ENCODE measurements at regions not wholly inside any gene's neighbourhood (a gene's known extent, or its start where the extent isn't known, plus 50 kb on each side); places are given as distances from the start of the nearest gene placed in this dataset.

DNA sequence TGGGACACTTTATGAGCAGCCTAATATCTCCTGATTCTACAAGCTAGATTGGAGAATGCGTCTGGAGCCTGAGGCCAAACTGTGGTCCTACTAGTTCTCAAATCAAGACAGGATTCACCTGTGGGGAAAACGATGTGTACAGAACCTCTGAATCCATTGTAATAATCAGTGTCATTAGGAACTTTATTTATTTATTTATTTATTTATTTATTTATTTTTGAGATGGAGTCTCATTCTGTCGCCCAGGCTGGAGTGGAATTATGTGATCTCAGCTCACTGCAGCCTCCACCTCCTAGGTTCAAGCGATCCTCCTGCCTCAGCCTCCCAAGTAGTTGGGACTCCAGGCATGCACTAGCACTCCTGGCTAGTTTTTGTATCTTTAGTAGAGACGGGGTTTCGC, 52.6 kb upstream of the KIF26B start (continued):
- TF ChIP-seq, protein P1, sequence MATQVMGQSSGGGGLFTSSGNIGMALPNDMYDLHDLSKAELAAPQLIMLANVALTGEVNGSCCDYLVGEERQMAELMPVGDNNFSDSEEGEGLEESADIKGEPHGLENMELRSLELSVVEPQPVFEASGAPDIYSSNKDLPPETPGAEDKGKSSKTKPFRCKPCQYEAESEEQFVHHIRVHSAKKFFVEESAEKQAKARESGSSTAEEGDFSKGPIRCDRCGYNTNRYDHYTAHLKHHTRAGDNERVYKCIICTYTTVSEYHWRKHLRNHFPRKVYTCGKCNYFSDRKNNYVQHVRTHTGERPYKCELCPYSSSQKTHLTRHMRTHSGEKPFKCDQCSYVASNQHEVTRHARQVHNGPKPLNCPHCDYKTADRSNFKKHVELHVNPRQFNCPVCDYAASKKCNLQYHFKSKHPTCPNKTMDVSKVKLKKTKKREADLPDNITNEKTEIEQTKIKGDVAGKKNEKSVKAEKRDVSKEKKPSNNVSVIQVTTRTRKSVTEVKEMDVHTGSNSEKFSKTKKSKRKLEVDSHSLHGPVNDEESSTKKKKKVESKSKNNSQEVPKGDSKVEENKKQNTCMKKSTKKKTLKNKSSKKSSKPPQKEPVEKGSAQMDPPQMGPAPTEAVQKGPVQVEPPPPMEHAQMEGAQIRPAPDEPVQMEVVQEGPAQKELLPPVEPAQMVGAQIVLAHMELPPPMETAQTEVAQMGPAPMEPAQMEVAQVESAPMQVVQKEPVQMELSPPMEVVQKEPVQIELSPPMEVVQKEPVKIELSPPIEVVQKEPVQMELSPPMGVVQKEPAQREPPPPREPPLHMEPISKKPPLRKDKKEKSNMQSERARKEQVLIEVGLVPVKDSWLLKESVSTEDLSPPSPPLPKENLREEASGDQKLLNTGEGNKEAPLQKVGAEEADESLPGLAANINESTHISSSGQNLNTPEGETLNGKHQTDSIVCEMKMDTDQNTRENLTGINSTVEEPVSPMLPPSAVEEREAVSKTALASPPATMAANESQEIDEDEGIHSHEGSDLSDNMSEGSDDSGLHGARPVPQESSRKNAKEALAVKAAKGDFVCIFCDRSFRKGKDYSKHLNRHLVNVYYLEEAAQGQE (tag by site-specific recombination; IDR thresholded peaks at IDR 0.05) = peak; percentile 45; the same call in 1 of the 2 replicates
- peak; percentile 87; the same call in 1 of the 2 replicates for TF ChIP-seq ZNF394 (tag by site-specific recombination; IDR thresholded peaks at IDR 0.05; ENCODE audit: borderline replicate concordance)
- peak; percentile 74; the same call in 1 of the 2 replicates for TF ChIP-seq ZNF560 (tag by site-specific recombination; IDR thresholded peaks at IDR 0.05; ENCODE audit: borderline replicate concordance)
- peak; percentile 41; the same call in 1 of the 2 replicates for TF ChIP-seq ZNF433 (tag by site-specific recombination; IDR thresholded peaks at IDR 0.05; ENCODE audit: low read depth)
- peak; percentile 43; the same call in 1 of the 2 replicates for TF ChIP-seq ZNF558 (tag by site-specific recombination; IDR thresholded peaks at IDR 0.05)
- 0 out of 2 replicates have a peak, but pooled peaks have one; percentile 19 for TF ChIP-seq SP3 (tag by site-specific recombination; IDR thresholded peaks at IDR 0.05)
- TF ChIP-seq ZNF664 (tag by site-specific recombination; IDR thresholded peaks at IDR 0.05) = peak; percentile 70
- peak; percentile 64 for TF ChIP-seq ZNF510 (tag by site-specific recombination; IDR thresholded peaks at IDR 0.05; ENCODE audit: insufficient replicate concordance)

DNA sequence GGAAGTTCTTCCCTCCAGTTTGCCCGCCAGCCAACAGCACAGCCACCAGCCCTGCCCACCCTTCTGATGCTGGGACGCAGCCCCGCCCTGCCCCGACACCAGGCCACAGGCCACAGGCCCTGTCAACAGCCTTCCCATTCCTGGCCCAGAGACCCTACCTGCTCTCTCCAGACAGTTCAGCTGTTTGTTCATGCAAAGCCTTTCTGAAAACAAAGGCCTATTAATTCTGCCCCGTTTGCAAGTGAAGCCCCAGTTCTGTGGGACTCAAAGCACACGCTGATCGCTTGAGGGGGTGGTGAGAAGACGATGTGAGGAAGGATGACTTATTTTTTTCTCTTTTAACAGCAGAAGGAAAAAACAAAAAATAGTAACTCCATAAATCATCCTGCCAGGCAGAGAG, 55.4 kb upstream of the KIF26B start:
- H3K36me3 ChIP-seq (ENCODE audit: control insufficient read depth in 2 of 2, insufficient read depth in 1 of 2, low read length in 2 of 2) = no peaks in the 10 kb centered on the region
- no peaks in the 10 kb centered on the region for H3K4me1 ChIP-seq (ENCODE audit: control insufficient read depth, insufficient read depth, low read length)
- no peaks in the 10 kb centered on the region for H3K9me3 ChIP-seq (ENCODE audit: control insufficient read depth, insufficient read depth, low read depth, low read length)
- H3K27ac ChIP-seq (ENCODE audit: extremely low read depth, low read depth, low read length) = no peak overlapping the region
- CTCF ChIA-PET = interaction anchor here (1.2 kb wide), 1 partner anchor 9 kb away, joined by 3 read pairs; no protein-coding TSS in a partner anchor
- POLR2A ChIA-PET = no interaction called here
- H3K4me3 ChIP-seq (ENCODE audit: low read depth, low read length) = no peak overlapping the region
- TF ChIP-seq ZNF426 (tag by site-specific recombination; IDR thresholded peaks at IDR 0.05) (no peak), ZNF221 (tag by site-specific recombination; IDR thresholded peaks at IDR 0.05; ENCODE audit: borderline replicate concordance) (no peak), ZNF211 (tag by site-specific recombination; IDR thresholded peaks at IDR 0.05; ENCODE audit: low read depth) (no peak), GLIS2 (tag by site-specific recombination; IDR thresholded peaks at IDR 0.05) (no peak), SP2 (tag by site-specific recombination; IDR thresholded peaks at IDR 0.05) (no peak), ZBTB17 (tag by site-specific recombination; IDR thresholded peaks at IDR 0.05) (no peak), ZNF423 (tag by site-specific recombination; IDR thresholded peaks at IDR 0.05) (no peak), ZNF658 (tag by site-specific recombination; IDR thresholded peaks at IDR 0.05) (no peak), OVOL3 (tag by site-specific recombination; IDR thresholded peaks at IDR 0.05) (no peak), ZNF311 (tag by site-specific recombination; IDR thresholded peaks at IDR 0.05; ENCODE audit: borderline replicate concordance) (no peak)
- TF ChIP-seq, protein P2, sequence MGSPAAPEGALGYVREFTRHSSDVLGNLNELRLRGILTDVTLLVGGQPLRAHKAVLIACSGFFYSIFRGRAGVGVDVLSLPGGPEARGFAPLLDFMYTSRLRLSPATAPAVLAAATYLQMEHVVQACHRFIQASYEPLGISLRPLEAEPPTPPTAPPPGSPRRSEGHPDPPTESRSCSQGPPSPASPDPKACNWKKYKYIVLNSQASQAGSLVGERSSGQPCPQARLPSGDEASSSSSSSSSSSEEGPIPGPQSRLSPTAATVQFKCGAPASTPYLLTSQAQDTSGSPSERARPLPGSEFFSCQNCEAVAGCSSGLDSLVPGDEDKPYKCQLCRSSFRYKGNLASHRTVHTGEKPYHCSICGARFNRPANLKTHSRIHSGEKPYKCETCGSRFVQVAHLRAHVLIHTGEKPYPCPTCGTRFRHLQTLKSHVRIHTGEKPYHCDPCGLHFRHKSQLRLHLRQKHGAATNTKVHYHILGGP (tag by site-specific recombination; IDR thresholded peaks at IDR 0.05) = no peak
- TF ChIP-seq, protein P3, sequence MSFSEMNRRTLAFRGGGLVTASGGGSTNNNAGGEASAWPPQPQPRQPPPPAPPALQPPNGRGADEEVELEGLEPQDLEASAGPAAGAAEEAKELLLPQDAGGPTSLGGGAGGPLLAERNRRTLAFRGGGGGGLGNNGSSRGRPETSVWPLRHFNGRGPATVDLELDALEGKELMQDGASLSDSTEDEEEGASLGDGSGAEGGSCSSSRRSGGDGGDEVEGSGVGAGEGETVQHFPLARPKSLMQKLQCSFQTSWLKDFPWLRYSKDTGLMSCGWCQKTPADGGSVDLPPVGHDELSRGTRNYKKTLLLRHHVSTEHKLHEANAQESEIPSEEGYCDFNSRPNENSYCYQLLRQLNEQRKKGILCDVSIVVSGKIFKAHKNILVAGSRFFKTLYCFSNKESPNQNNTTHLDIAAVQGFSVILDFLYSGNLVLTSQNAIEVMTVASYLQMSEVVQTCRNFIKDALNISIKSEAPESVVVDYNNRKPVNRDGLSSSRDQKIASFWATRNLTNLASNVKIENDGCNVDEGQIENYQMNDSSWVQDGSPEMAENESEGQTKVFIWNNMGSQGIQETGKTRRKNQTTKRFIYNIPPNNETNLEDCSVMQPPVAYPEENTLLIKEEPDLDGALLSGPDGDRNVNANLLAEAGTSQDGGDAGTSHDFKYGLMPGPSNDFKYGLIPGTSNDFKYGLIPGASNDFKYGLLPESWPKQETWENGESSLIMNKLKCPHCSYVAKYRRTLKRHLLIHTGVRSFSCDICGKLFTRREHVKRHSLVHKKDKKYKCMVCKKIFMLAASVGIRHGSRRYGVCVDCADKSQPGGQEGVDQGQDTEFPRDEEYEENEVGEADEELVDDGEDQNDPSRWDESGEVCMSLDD (tag by site-specific recombination; IDR thresholded peaks at IDR 0.05) = no peak
- TF ChIP-seq, protein P4, sequence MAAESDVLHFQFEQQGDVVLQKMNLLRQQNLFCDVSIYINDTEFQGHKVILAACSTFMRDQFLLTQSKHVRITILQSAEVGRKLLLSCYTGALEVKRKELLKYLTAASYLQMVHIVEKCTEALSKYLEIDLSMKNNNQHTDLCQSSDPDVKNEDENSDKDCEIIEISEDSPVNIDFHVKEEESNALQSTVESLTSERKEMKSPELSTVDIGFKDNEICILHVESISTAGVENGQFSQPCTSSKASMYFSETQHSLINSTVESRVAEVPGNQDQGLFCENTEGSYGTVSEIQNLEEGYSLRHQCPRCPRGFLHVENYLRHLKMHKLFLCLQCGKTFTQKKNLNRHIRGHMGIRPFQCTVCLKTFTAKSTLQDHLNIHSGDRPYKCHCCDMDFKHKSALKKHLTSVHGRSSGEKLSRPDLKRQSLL (tag by site-specific recombination; IDR thresholded peaks at IDR 0.05) = no peak
- TF ChIP-seq, protein P5, sequence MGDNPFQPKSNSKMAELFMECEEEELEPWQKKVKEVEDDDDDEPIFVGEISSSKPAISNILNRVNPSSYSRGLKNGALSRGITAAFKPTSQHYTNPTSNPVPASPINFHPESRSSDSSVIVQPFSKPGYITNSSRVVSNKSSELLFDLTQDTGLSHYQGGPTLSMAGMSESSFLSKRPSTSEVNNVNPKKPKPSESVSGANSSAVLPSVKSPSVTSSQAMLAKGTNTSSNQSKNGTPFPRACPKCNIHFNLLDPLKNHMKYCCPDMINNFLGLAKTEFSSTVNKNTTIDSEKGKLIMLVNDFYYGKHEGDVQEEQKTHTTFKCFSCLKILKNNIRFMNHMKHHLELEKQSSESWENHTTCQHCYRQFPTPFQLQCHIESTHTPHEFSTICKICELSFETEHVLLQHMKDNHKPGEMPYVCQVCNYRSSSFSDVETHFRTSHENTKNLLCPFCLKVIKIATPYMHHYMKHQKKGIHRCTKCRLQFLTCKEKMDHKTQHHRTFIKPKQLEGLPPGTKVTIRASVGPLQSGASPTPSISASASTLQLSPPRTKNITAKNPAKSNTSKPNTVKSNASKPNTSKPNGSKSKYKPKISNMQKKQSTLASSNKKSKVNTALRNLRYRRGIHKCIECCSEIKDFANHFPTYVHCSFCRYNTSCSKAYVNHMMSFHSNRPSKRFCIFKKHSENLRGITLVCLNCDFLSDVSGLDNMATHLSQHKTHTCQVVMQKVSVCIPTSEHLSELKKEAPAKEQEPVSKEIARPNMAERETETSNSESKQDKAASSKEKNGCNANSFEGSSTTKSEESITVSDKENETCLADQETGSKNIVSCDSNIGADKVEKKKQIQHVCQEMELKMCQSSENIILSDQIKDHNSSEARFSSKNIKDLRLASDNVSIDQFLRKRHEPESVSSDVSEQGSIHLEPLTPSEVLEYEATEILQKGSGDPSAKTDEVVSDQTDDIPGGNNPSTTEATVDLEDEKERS (tag by site-specific recombination; IDR thresholded peaks at IDR 0.05) = no peak
- TF ChIP-seq, protein P6, sequence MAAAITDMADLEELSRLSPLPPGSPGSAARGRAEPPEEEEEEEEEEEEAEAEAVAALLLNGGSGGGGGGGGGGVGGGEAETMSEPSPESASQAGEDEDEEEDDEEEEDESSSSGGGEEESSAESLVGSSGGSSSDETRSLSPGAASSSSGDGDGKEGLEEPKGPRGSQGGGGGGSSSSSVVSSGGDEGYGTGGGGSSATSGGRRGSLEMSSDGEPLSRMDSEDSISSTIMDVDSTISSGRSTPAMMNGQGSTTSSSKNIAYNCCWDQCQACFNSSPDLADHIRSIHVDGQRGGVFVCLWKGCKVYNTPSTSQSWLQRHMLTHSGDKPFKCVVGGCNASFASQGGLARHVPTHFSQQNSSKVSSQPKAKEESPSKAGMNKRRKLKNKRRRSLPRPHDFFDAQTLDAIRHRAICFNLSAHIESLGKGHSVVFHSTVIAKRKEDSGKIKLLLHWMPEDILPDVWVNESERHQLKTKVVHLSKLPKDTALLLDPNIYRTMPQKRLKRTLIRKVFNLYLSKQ (tag by site-specific recombination; IDR thresholded peaks at IDR 0.05; ENCODE audit: borderline replicate concordance) = no peak

All from HEK293 (cell line).